GM12878 (cell line): ENCODE measurements at regions not wholly inside any gene's neighbourhood (a gene's known extent, or its start where the extent isn't known, plus 50 kb on each side); places are given as distances from the start of the nearest gene placed in this dataset.

Source experiments
- ATAC-seq: fragments of 200-7000 bp; cut with Tn5 transposase; 3 replicates; pipeline ENCODE4 v1.9.1; 2020; ENCODE audit warnings: mild to moderate bottlenecking, moderate library complexity
- BruUV-seq: library from RNA; stranded (reverse); fragments of 400-500 nt; replicated peaks from 2 replicates; lab custom pipeline; 2021; lab: Mats Ljungman, UMichigan
- CTCF ChIA-PET: fragments of 300-600 bp; sonication (Branson Sonifier 250); formaldehyde crosslinking; extraction: SDS; loops from one replicate; lab custom pipeline; 2021; ENCODE audit warnings: inconsistent platforms; lab: Yijun Ruan, JAX
- POLR2A ChIA-PET: fragments of 350-600 bp; formaldehyde crosslinking; extraction: SDS; loops from one replicate; lab custom pipeline; 2021; ENCODE audit warnings: inconsistent platforms; lab: Charles Lee
- RAD21 ChIA-PET: fragments of 300-600 bp; sonication (Branson Sonifier 250); formaldehyde crosslinking; loops from one replicate; lab custom pipeline; 2023; ENCODE audit warnings: antibody characterized with exemption; ENCODE audit not compliant: unreplicated experiment; lab: Charles Lee
- SMC1A ChIA-PET: fragments of 300-600 bp; sonication (Branson Sonifier 250); formaldehyde crosslinking; loops from one replicate; lab custom pipeline; 2023; ENCODE audit not compliant: unreplicated experiment, uncharacterized antibody; lab: Charles Lee
- DNase-seq: peaks from one replicate; pipeline ENCODE4 v3.0.0-alpha.2; 2011; ENCODE audit warnings: low read depth, low spot score
- FAIRE-seq: peaks from 3 replicates; lab custom pipeline; 2011; peaks lifted over from hg19 to GRCh38; lab: Jason Lieb, UNC
- H2AFZ ChIP-seq: 2 replicates; pipeline ENCODE4 v1.6.0; 2011; ENCODE audit warnings: low read depth, low read length, control low read depth; ENCODE audit not compliant: control insufficient read depth
- H3K27ac ChIP-seq: 2 replicates; pipeline ENCODE4 v1.5.1; 2011; ENCODE audit warnings: control low read depth; ENCODE audit not compliant: control insufficient read depth, insufficient read depth
- H3K27me3 ChIP-seq, 2 experiments: replicated peaks in 1 of 2; 2 replicates each; pipeline versions ENCODE4 v1.6.0 to v1.6.1; 2011; ENCODE audit warnings: low read length in 1 of 2; ENCODE audit not compliant: control insufficient read depth in 2 of 2, insufficient read depth in 2 of 2
- H3K36me3 ChIP-seq, 2 experiments: 2 replicates each; pipeline ENCODE4 v1.5.1; 2011; ENCODE audit warnings: low read length in 1 of 2; ENCODE audit not compliant: control insufficient read depth in 2 of 2, insufficient read depth in 2 of 2
- H3K4me1 ChIP-seq: 2 replicates; pipeline ENCODE4 v1.6.1; 2011; ENCODE audit warnings: mild to moderate bottlenecking, low read length, moderate library complexity, mixed read lengths; ENCODE audit not compliant: control insufficient read depth, insufficient read depth
- H3K4me2 ChIP-seq: 2 replicates; pipeline ENCODE4 v1.6.0; 2011; ENCODE audit warnings: control low read depth; ENCODE audit not compliant: control insufficient read depth, insufficient read depth
- H3K4me3 ChIP-seq: fragments of 200-600 bp; sonication (generic); 2 replicates; pipeline ENCODE4 v1.5.1; 2016
- H3K79me2 ChIP-seq: 2 replicates; pipeline ENCODE4 v1.6.0; 2011; ENCODE audit warnings: low read length; ENCODE audit not compliant: control insufficient read depth, insufficient read depth
- H3K9ac ChIP-seq: 2 replicates; pipeline ENCODE4 v1.8.0; 2011; ENCODE audit warnings: low read length, control low read depth, mixed read lengths; ENCODE audit not compliant: control insufficient read depth, insufficient read depth
- H3K9me3 ChIP-seq: replicated peaks from 3 replicates; pipeline ENCODE4 v1.5.1; 2011; ENCODE audit warnings: mild to moderate bottlenecking, low read length; ENCODE audit not compliant: control insufficient read depth, insufficient read depth
- H4K20me1 ChIP-seq: 2 replicates; pipeline ENCODE4 v1.6.0; 2011; ENCODE audit not compliant: control insufficient read depth, insufficient read depth
- CEBPB ChIP-seq, 2 experiments: fragments of 150-350 bp in 1 of 2; IDR thresholded peaks; 2 replicates each; pipeline ENCODE4 v1.6.1; 2012 to 2014; ENCODE audit warnings: low read depth in 2 of 2, low read length in 2 of 2, borderline replicate concordance in 1 of 2, inconsistent platforms in 1 of 2
- FOS ChIP-seq: IDR thresholded peaks from 3 replicates; pipeline ENCODE4 v1.6.1; 2011; ENCODE audit warnings: borderline replicate concordance; ENCODE audit not compliant: insufficient read length; ENCODE audit errors: extremely low read depth
- IRF3 ChIP-seq: fragments of 450-650 bp; IDR thresholded peaks from 2 replicates; pipeline ENCODE4 v1.6.1; 2014; ENCODE audit warnings: mild to moderate bottlenecking
- IRF4 ChIP-seq: IDR thresholded peaks from 2 replicates; pipeline ENCODE4 v1.6.1; 2011; ENCODE audit warnings: low read depth, low read length
- IRF5 ChIP-seq: fragments of 450-650 bp; IDR thresholded peaks from 2 replicates; pipeline ENCODE4 v1.6.1; 2017; ENCODE audit warnings: borderline replicate concordance
- JUND ChIP-seq: IDR thresholded peaks from 2 replicates; pipeline ENCODE4 v1.6.1; 2012; ENCODE audit warnings: low read depth, mild to moderate bottlenecking, low read length, improper control_type of control experiment, moderate library complexity
- KDM1A ChIP-seq: fragments of 200-600 bp; sonication (generic); IDR thresholded peaks from 2 replicates; pipeline ENCODE4 v1.6.1; 2016; ENCODE audit warnings: borderline replicate concordance
- LARP7 ChIP-seq: fragments of 450-650 bp; IDR thresholded peaks from 2 replicates; pipeline ENCODE4 v1.6.1; 2017; ENCODE audit warnings: mild to moderate bottlenecking
- NFIC ChIP-seq: IDR thresholded peaks from 2 replicates; pipeline ENCODE4 v1.6.1; 2012; ENCODE audit warnings: low read depth, mild to moderate bottlenecking, inconsistent platforms, low read length, moderate library complexity
- NFYB ChIP-seq: IDR thresholded peaks from 2 replicates; pipeline ENCODE4 v1.6.1; 2011; ENCODE audit warnings: low read depth, mild to moderate bottlenecking, low read length, improper control_type of control experiment, moderate library complexity; ENCODE audit not compliant: insufficient read depth
- NR2C2 ChIP-seq: IDR thresholded peaks from 2 replicates; pipeline ENCODE4 v1.6.1; 2011; ENCODE audit warnings: borderline replicate concordance, low read depth; ENCODE audit not compliant: control insufficient read depth, insufficient read length
- PAX5 ChIP-seq: IDR thresholded peaks from 2 replicates; pipeline ENCODE4 v1.6.1; 2011; ENCODE audit warnings: low read depth, low read length, borderline replicate concordance
- POLR2AphosphoS5 ChIP-seq: IDR thresholded peaks from 2 replicates; pipeline ENCODE4 v1.6.1; 2011; ENCODE audit warnings: mild to moderate bottlenecking, low read length, inconsistent platforms
- RAD51 ChIP-seq: fragments of 450-650 bp; IDR thresholded peaks from 2 replicates; pipeline ENCODE4 v1.6.1; 2016; ENCODE audit warnings: moderate library complexity, mild to moderate bottlenecking, inconsistent platforms
- RB1 ChIP-seq: fragments of 450-650 bp; formaldehyde crosslinking; IDR thresholded peaks from 2 replicates; pipeline ENCODE4 v1.6.1; 2017; ENCODE audit warnings: mild to moderate bottlenecking, borderline replicate concordance
- RCOR1 ChIP-seq: conservative IDR thresholded peaks from 2 replicates; pipeline ENCODE4 v1.6.1; 2012; ENCODE audit warnings: low read depth, low read length, improper control_type of control experiment
- SRF ChIP-seq, 2 experiments: IDR thresholded peaks; 2 replicates each; pipeline ENCODE4 v1.6.1; 2011; ENCODE audit warnings: low read depth in 2 of 2, low read length in 2 of 2, mild to moderate bottlenecking in 1 of 2, moderate library complexity in 1 of 2
- SUZ12 ChIP-seq: fragments of 200-600 bp; sonication (generic); IDR thresholded peaks from one replicate; pipeline ENCODE4 v1.6.1; 2018; ENCODE audit warnings: antibody characterized with exemption, mild to moderate bottlenecking; ENCODE audit not compliant: unreplicated experiment
- ZBTB40 ChIP-seq: fragments of 450-650 bp; IDR thresholded peaks from 2 replicates; pipeline ENCODE4 v1.6.1; 2016; ENCODE audit warnings: mild to moderate bottlenecking, moderate library complexity, borderline replicate concordance
- ZNF384 ChIP-seq: IDR thresholded peaks from 2 replicates; pipeline ENCODE4 v1.6.1; 2012; ENCODE audit warnings: low read depth, mild to moderate bottlenecking, low read length, improper control_type of control experiment, borderline replicate concordance
- WGBS: methylation state at CpG from one replicate; pipeline ENCODE4 v1.1.6; 2016; ENCODE audit warnings: low lambda C conversion rate; ENCODE audit not compliant: insufficient replicate concordance, insufficient coverage; ENCODE audit errors: missing lambda C conversion rate; 5-methylcytosine and 5-hydroxymethylcytosine counted together
- in situ Hi-C: fragments of 300-500 bp; cut with MboI; formaldehyde crosslinking; loops from 9 replicates; pipeline ENCODE4 v1.14.3; 2018; ENCODE audit warnings: mixed read lengths
- intact Hi-C: fragments of 100-400 bp; cut with micrococcal nuclease; formaldehyde crosslinking; loops from one replicate; pipeline ENCODE4 v1.14.2; 2022; ENCODE audit not compliant: unreplicated experiment

- Histone ChIP-seq H3K79me2 (no peaks in the 10 kb centered on the region), H3K4me1 (no peaks in the 10 kb centered on the region), H3K4me3 (no peak overlapping the region), H3K9ac (no peak overlapping the region), H4K20me1 (no peaks in the 10 kb centered on the region), H2AFZ (no peak overlapping the region), H3K27me3 (peaks cover 0 to 1% of the 10 kb centered on the region in 2 experiments; a peak in 2 of 4 replicates), H3K27ac (no peak overlapping the region), H3K9me3 (no peaks in the 10 kb centered on the region), H3K36me3 (no peaks in the 10 kb centered on the region), H3K4me2 (no peak overlapping the region)
- BruUV-seq, result no TSS peak
- SMC1A ChIA-PET, result no interaction called here
- 12% methylated on average over 7 of the region's 7 CpGs for WGBS
- in situ Hi-C loops, result no loop called here
- POLR2A ChIA-PET, result no interaction called here
- RAD21 ChIA-PET, result no interaction called here
- FAIRE-seq (no peak), ATAC-seq (no peak), DNase-seq (no peak)
- intact Hi-C loops, result no loop called here
- TF ChIP-seq ZBTB40, result no peak
- TF ChIP-seq NFYB, result no peak
- TF ChIP-seq RB1, result no peak
- no peak for TF ChIP-seq FOS
- TF ChIP-seq RCOR1, result no peak
- no peak for TF ChIP-seq PAX5
- TF ChIP-seq KDM1A, result no peak
- no peak for TF ChIP-seq IRF4
- TF ChIP-seq RAD51, result no peak
- no peak for TF ChIP-seq LARP7
- TF ChIP-seq POLR2AphosphoS5, result no peak
- no peak for TF ChIP-seq JUND
- no peak for TF ChIP-seq SUZ12
- TF ChIP-seq SRF (IDR thresholded peaks at IDR 0.05; ENCODE audit: low read depth in 2 of 2, low read length in 2 of 2), result no peak
- no peak for TF ChIP-seq IRF5
- TF ChIP-seq NR2C2, result no peak
- TF ChIP-seq NFIC, result no peak
- TF ChIP-seq ZNF384, result no peak
- TF ChIP-seq IRF3, result no peak
- TF ChIP-seq CEBPB (IDR thresholded peaks at IDR 0.05; ENCODE audit: borderline replicate concordance in 1 of 2, low read depth in 2 of 2, low read length in 2 of 2), result no peak
- CTCF ChIA-PET, result no interaction called here
These were observed 66.2 kb upstream of the SLC2A1 start for GRCh38 chr1:43024905-43025304.
